ENCODE measurements at regions not wholly inside any gene's neighbourhood (a gene's known extent, or its start where the extent isn't known, plus 50 kb on each side); places are given as distances from the start of the nearest gene placed in this dataset.

DNA sequence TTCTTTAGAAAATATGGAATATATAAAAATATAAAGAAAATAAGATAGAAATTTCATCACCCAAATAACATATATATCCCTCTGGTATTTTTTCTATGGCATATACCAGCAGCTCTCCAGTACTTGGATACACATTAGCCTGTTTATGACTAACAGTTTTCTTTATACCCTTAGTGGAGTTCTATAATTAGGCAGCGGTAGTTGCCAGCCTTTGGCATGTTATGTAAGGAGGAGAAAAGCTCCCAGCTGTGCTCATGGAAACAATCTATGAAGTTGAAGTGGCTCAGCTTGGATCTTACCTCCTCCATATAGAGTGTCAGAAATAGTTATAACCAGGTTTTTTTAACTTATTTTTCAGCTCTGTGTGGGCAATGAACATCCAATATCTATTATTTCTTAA lies 1636.8 kb downstream of the AMY1C start:
- no TSS peak for BruUV-seq (replicated peaks)
- Histone ChIP-seq H3K4me1 (ENCODE audit: control insufficient read depth, insufficient read depth, low read length) (no peaks in the 10 kb centered on the region), H3K36me3 (ENCODE audit: control insufficient read depth, insufficient read depth, low read length) (no peaks in the 10 kb centered on the region), H3K27ac (ENCODE audit: low read length) (no peak overlapping the region), H3K9me3 (ENCODE audit: control insufficient read depth, insufficient read depth, low read depth, low read length) (no peaks in the 10 kb centered on the region), H3K27me3 (ENCODE audit: control insufficient read depth, insufficient read depth, low read length) (no peaks in the 10 kb centered on the region), H3K4me3 (ENCODE audit: low read depth in 2 of 2, low read length in 2 of 2) (no peak overlapping the region)
- ChIA-PET CTCF (no interaction called here), POLR2A (no interaction called here)
- TF ChIP-seq REST (IDR thresholded peaks at IDR 0.05; ENCODE audit: insufficient read depth in 1 of 2, low read depth in 2 of 2, low read length in 1 of 2) (no peak), POLR2AphosphoS5 (IDR thresholded peaks at IDR 0.05; ENCODE audit: low read depth, low read length) (no peak), SIN3A (IDR thresholded peaks at IDR 0.05; ENCODE audit: borderline replicate concordance, insufficient read depth, low read depth, low read length) (no peak), TCF7L2 (IDR thresholded peaks at IDR 0.05; ENCODE audit: low read depth, low read length) (no peak), CTCF (IDR thresholded peaks at IDR 0.05) (no peak)
- intact Hi-C loops (cut with micrococcal nuclease; ENCODE audit: unreplicated experiment), result no loop called here
- in situ Hi-C loops (cut with HindIII; ENCODE audit: low pct_unique_long_range_greater_than_20kb, low sequenced_read_pairs), result no loop called here
- DNase-seq (ENCODE audit: low read depth, low spot score) (no peak), ATAC-seq (no peak)

GRCh38 chr1:105396001-105396400 lies 1646.3 kb downstream of the AMY1C start:
- TF ChIP-seq TCF7L2 (IDR thresholded peaks at IDR 0.05; ENCODE audit: low read depth, low read length) (no peak), POLR2AphosphoS5 (IDR thresholded peaks at IDR 0.05; ENCODE audit: low read depth, low read length) (no peak), CTCF (IDR thresholded peaks at IDR 0.05) (no peak), REST (IDR thresholded peaks at IDR 0.05; ENCODE audit: insufficient read depth in 1 of 2, low read depth in 2 of 2, low read length in 1 of 2) (no peak), SIN3A (IDR thresholded peaks at IDR 0.05; ENCODE audit: borderline replicate concordance, insufficient read depth, low read depth, low read length) (no peak)
- ChIA-PET CTCF (no interaction called here), POLR2A (no interaction called here)
- DNase-seq (ENCODE audit: low read depth, low spot score) (no peak), ATAC-seq (no peak)
- Histone ChIP-seq H3K4me1 (ENCODE audit: control insufficient read depth, insufficient read depth, low read length) (no peaks in the 10 kb centered on the region), H3K9me3 (ENCODE audit: control insufficient read depth, insufficient read depth, low read depth, low read length) (no peaks in the 10 kb centered on the region), H3K4me3 (ENCODE audit: low read depth in 2 of 2, low read length in 2 of 2) (no peak overlapping the region), H3K27ac (ENCODE audit: low read length) (no peak overlapping the region), H3K27me3 (ENCODE audit: control insufficient read depth, insufficient read depth, low read length) (no peaks in the 10 kb centered on the region), H3K36me3 (ENCODE audit: control insufficient read depth, insufficient read depth, low read length) (no peaks in the 10 kb centered on the region)
- no TSS peak for BruUV-seq (replicated peaks)
- intact Hi-C loops (cut with micrococcal nuclease; ENCODE audit: unreplicated experiment) (no loop called here), in situ Hi-C loops (cut with HindIII; ENCODE audit: low pct_unique_long_range_greater_than_20kb, low sequenced_read_pairs) (no loop called here)

Measured in Panc1 (cell line).